ENCODE measurements at regions not wholly inside any gene's neighbourhood (a gene's known extent, or its start where the extent isn't known, plus 50 kb on each side); places are given as distances from the start of the nearest gene placed in this dataset.
A peak's percentile ranks its signal among the peaks of the same experiment; 100 is the strongest.

DNA sequence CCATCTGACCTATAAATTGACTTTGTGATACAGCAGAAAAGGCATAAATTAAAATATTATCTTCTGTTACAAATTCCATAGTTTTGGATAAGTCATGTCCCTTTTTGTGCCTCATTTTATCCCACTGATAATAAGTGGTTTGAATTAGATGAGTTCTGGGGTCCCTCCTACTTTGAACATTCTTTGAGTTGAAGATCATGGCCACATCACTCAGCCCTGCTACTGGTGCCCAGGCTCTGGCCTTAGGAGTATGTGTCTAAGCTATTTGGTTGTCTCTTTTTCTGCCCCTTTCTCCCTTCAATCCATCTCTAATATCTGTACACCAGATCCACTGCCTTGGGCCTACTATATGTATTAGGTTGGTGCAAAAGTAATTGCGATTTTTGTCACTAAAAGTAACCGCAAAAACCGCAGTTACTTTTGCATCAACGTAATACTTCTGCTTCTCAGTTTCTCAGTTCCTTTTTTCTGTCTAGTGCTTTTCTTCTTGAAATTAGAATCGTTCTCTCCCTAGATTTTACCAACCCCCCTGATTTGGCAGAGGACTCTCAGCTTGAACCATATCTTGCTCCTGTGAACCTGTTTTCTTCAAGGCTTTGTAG lies 362.5 kb upstream of the TNP1 start (continued):
- TF ChIP-seq SRF (IDR thresholded peaks at IDR 0.05; ENCODE audit: low read depth in 2 of 2, low read length in 2 of 2) (0 out of 4 replicates have a peak, but pooled peaks of 1 of the 2 experiments have one; percentile 29), TBL1XR1 (IDR thresholded peaks at IDR 0.05; ENCODE audit: low read depth, low read length) (peak; percentile 95), DPF2 (IDR thresholded peaks at IDR 0.05) (peak; percentile 100), NFYB (IDR thresholded peaks at IDR 0.05; ENCODE audit: insufficient read depth, low read depth, low read length) (no peak), EZH2 (IDR thresholded peaks at IDR 0.05; ENCODE audit: borderline replicate concordance, control insufficient read depth, low read depth, low read length) (peak; percentile 98; the same call in 1 of the 2 replicates), PAX5 (IDR thresholded peaks at IDR 0.05; ENCODE audit: borderline replicate concordance, low read depth, low read length) (peak; percentile 91), RCOR1 (conservative IDR thresholded peaks at IDR 0.05; ENCODE audit: low read depth, low read length) (0 out of 2 replicates have a peak, but pooled peaks have one; percentile 90), POU2F2 (IDR thresholded peaks at IDR 0.05; ENCODE audit: borderline replicate concordance, low read depth, low read length) (peak; percentile 87), JUND (IDR thresholded peaks at IDR 0.05; ENCODE audit: low read depth, low read length) (no peak), IKZF2 (IDR thresholded peaks at IDR 0.05) (peak; percentile 97 to 98), NBN (IDR thresholded peaks at IDR 0.05) (peak; percentile 96), ZNF207 (IDR thresholded peaks at IDR 0.05; ENCODE audit: borderline replicate concordance) (no peak), ETV6 (conservative IDR thresholded peaks at IDR 0.05 in 1 of 2, IDR thresholded peaks at IDR 0.05 in 1 of 2; ENCODE audit: borderline replicate concordance in 1 of 2, low read depth in 1 of 2) (peak in 1 of 2 experiments; percentile 93; a peak in 2 of 4 replicates), HDAC2 (IDR thresholded peaks at IDR 0.05) (no peak), CTCF (IDR thresholded peaks at IDR 0.05 in 2 of 3, conservative IDR thresholded peaks at IDR 0.05 in 1 of 3; ENCODE audit: control insufficient read depth in 2 of 3, extremely low read depth in 1 of 3, insufficient read depth in 1 of 3, low read depth in 3 of 3, low read length in 3 of 3) (no peak), RELA (IDR thresholded peaks at IDR 0.05; ENCODE audit: borderline replicate concordance, partially characterized antibody) (no peak), STAT1 (conservative IDR thresholded peaks at IDR 0.05) (no peak), HDAC6 (IDR thresholded peaks at IDR 0.05; ENCODE audit: unreplicated experiment) (no peak), MYC (IDR thresholded peaks at IDR 0.05; ENCODE audit: insufficient read depth, insufficient read length, insufficient replicate concordance, low read length, severe bottlenecking) (no peak), TARDBP (IDR thresholded peaks at IDR 0.05; ENCODE audit: borderline replicate concordance) (no peak)
- TF ChIP-seq, protein P1, sequence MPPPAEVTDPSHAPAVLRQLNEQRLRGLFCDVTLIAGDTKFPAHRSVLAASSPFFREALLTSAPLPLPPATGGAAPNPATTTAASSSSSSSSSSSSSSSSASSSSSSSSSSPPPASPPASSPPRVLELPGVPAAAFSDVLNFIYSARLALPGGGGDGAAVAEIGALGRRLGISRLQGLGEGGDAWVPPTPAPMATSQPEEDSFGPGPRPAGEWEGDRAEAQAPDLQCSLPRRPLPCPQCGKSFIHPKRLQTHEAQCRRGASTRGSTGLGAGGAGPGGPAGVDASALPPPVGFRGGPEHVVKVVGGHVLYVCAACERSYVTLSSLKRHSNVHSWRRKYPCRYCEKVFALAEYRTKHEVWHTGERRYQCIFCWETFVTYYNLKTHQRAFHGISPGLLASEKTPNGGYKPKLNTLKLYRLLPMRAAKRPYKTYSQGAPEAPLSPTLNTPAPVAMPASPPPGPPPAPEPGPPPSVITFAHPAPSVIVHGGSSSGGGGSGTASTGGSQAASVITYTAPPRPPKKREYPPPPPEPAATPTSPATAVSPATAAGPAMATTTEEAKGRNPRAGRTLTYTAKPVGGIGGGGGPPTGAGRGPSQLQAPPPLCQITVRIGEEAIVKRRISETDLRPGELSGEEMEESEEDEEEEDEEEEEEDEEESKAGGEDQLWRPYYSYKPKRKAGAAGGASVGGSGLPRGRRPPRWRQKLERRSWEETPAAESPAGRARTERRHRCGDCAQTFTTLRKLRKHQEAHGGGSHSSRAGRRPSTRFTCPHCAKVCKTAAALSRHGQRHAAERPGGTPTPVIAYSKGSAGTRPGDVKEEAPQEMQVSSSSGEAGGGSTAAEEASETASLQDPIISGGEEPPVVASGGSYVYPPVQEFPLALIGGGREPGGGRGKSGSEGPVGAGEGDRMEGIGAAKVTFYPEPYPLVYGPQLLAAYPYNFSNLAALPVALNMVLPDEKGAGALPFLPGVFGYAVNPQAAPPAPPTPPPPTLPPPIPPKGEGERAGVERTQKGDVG (CRISPR knock-in tag; IDR thresholded peaks at IDR 0.05): no peak
- TF ChIP-seq, protein P2, sequence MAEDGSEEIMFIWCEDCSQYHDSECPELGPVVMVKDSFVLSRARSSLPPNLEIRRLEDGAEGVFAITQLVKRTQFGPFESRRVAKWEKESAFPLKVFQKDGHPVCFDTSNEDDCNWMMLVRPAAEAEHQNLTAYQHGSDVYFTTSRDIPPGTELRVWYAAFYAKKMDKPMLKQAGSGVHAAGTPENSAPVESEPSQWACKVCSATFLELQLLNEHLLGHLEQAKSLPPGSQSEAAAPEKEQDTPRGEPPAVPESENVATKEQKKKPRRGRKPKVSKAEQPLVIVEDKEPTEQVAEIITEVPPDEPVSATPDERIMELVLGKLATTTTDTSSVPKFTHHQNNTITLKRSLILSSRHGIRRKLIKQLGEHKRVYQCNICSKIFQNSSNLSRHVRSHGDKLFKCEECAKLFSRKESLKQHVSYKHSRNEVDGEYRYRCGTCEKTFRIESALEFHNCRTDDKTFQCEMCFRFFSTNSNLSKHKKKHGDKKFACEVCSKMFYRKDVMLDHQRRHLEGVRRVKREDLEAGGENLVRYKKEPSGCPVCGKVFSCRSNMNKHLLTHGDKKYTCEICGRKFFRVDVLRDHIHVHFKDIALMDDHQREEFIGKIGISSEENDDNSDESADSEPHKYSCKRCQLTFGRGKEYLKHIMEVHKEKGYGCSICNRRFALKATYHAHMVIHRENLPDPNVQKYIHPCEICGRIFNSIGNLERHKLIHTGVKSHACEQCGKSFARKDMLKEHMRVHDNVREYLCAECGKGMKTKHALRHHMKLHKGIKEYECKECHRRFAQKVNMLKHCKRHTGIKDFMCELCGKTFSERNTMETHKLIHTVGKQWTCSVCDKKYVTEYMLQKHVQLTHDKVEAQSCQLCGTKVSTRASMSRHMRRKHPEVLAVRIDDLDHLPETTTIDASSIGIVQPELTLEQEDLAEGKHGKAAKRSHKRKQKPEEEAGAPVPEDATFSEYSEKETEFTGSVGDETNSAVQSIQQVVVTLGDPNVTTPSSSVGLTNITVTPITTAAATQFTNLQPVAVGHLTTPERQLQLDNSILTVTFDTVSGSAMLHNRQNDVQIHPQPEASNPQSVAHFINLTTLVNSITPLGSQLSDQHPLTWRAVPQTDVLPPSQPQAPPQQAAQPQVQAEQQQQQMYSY (CRISPR knock-in tag; IDR thresholded peaks at IDR 0.05): no peak

Data from GM12878 (cell line).